ENCODE measurements at regions not wholly inside any gene's neighbourhood (a gene's known extent, or its start where the extent isn't known, plus 50 kb on each side); places are given as distances from the start of the nearest gene placed in this dataset.

GRCh38 chr5:124670722-124671184 is 75.7 kb downstream of the ZNF608 start:
- no peak for DNase-seq (ENCODE audit: low spot score)
- no peak overlapping the region for H3K4me3 ChIP-seq
- no peak for TF ChIP-seq CTCF (IDR thresholded peaks at IDR 0.05)
- H3K27ac ChIP-seq, result no peak overlapping the region

DNA sequence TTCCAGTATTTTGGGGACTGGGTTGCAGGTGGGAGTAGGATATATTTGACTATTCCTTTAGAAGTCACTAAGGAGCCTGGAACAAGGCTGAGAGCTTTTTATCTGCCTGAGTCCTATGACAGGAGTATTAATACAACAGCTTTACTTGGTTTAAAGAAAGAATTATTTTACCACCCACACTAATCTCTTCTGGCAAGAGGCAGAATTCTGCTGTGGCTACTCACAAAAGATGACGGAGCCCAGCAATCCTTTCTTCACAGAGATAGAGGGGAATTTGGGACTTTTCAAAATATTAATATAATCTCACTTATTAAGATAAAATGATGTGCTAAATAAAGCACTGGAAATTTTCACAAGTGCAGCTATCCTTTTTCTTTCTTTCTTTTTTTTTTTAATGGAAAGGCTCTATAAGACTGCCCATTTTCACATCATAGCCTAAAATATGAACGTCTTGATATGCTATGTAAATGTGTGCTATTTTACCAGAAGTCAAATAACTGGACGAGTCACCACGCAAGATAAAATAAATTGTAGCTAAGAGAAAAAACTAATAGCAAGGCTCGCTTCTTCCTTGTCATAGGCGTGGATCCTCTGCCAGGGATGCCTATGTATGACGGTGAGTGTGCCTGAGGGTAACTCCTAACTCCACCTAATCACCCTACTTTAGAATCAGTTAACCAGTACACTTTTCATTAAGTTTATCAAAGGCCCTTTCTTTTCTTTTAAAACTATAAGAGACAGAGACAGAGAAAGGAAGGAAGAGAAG is 76.3 kb downstream of the ZNF608 start:
- H3K4me3 ChIP-seq, result no peak overlapping the region
- DNase-seq (ENCODE audit: low spot score), result no peak
- TF ChIP-seq CTCF (IDR thresholded peaks at IDR 0.05), result no peak
- H3K27ac ChIP-seq, result no peak overlapping the region

GRCh38 chr5:124669300-124669648 is 77.2 kb downstream of the ZNF608 start:
- H3K4me3 ChIP-seq, result no peak overlapping the region
- H3K27ac ChIP-seq, result no peak overlapping the region
- no peak for DNase-seq (ENCODE audit: low spot score)
- no peak for TF ChIP-seq CTCF (IDR thresholded peaks at IDR 0.05)

- H3K4me3 ChIP-seq, result no peak overlapping the region
- no peak overlapping the region for H3K27ac ChIP-seq
- TF ChIP-seq CTCF (IDR thresholded peaks at IDR 0.05), result no peak
- DNase-seq (ENCODE audit: low spot score), result no peak
Measured at GRCh38 chr5:124668353-124669299, 77.8 kb downstream of the ZNF608 start.

GRCh38 chr5:124665625-124666024 is 80.8 kb downstream of the ZNF608 start:
- H3K4me3 ChIP-seq, result no peak overlapping the region
- DNase-seq (ENCODE audit: low spot score), result no peak
- no peak for TF ChIP-seq CTCF (IDR thresholded peaks at IDR 0.05)
- H3K27ac ChIP-seq, result no peak overlapping the region

GRCh38 chr5:124665035-124665434 is 81.4 kb downstream of the ZNF608 start:
- no peak overlapping the region for H3K4me3 ChIP-seq
- no peak for DNase-seq (ENCODE audit: low spot score)
- no peak for TF ChIP-seq CTCF (IDR thresholded peaks at IDR 0.05)
- no peak overlapping the region for H3K27ac ChIP-seq
